GM19468 (cell line): ENCODE measurements at regions not wholly inside any gene's neighbourhood (a gene's known extent, or its start where the extent isn't known, plus 50 kb on each side); places are given as distances from the start of the nearest gene placed in this dataset.
A peak's percentile ranks its signal among the peaks of the same experiment; 100 is the strongest.

ENCODE experiments used
- ATAC-seq: cut with Tn5 transposase; IDR thresholded peaks from one replicate; pipeline ENCODE4 v1.9.1; 2021; ENCODE audit warnings: mild to moderate bottlenecking, moderate library complexity, moderate number of reproducible peaks; ENCODE audit not compliant: unreplicated experiment; ENCODE audit errors: extremely low read depth

- no peak for ATAC-seq
Measured at GRCh38 chr13:74046431-74046830, 87.8 kb downstream of the KLF12 start.

GRCh38 chr13:74045583-74045982 is 88.6 kb downstream of the KLF12 start:
- ATAC-seq: no peak

GRCh38 chr13:74043237-74043636 is 91.0 kb downstream of the KLF12 start:
- ATAC-seq: no peak

- peak; percentile 46 for ATAC-seq
Measured at GRCh38 chr13:74040200-74040599, 94.0 kb downstream of the KLF12 start.

GRCh38 chr13:74039667-74040066 is 94.5 kb downstream of the KLF12 start:
- ATAC-seq: no peak

- no peak for ATAC-seq
Measured at GRCh38 chr13:74039154-74039553, 95.0 kb downstream of the KLF12 start.

GRCh38 chr13:74037762-74038161 is 96.4 kb downstream of the KLF12 start:
- no peak for ATAC-seq

GRCh38 chr13:74036373-74036772 is 97.8 kb downstream of the KLF12 start:
- ATAC-seq: no peak

- no peak for ATAC-seq
Measured at GRCh38 chr13:74035896-74036295, 98.3 kb downstream of the KLF12 start.

GRCh38 chr13:74032325-74032724 is 101.9 kb downstream of the KLF12 start:
- no peak for ATAC-seq

- ATAC-seq: peak; percentile 14
Measured at GRCh38 chr13:74027161-74027779, 106.9 kb downstream of the KLF12 start.

GRCh38 chr13:74026753-74027152 is 107.5 kb downstream of the KLF12 start:
- peak; percentile 75 for ATAC-seq

- no peak for ATAC-seq
Measured at GRCh38 chr13:74025369-74025768, 108.8 kb downstream of the KLF12 start.

GRCh38 chr13:74024856-74025255 is 109.3 kb downstream of the KLF12 start:
- ATAC-seq: no peak

GRCh38 chr13:74024314-74024713 is 109.9 kb downstream of the KLF12 start:
- no peak for ATAC-seq

- no peak for ATAC-seq
Measured at GRCh38 chr13:74023484-74023883, 110.7 kb downstream of the KLF12 start.

GRCh38 chr13:74021505-74021904 is 112.7 kb downstream of the KLF12 start:
- no peak for ATAC-seq

- ATAC-seq: no peak
Measured at GRCh38 chr13:74018062-74018431, 116.2 kb downstream of the KLF12 start.

GRCh38 chr13:74017301-74018061 is 116.7 kb downstream of the KLF12 start:
- ATAC-seq: no peak

- ATAC-seq: no peak
Measured at GRCh38 chr13:74015137-74015536, 119.1 kb downstream of the KLF12 start.

- no peak for ATAC-seq
Measured at GRCh38 chr13:74009100-74009668, 125.0 kb downstream of the KLF12 start.

- no peak for ATAC-seq
Measured at GRCh38 chr13:74006666-74007065, 127.5 kb downstream of the KLF12 start.
